ENCODE measurements at regions not wholly inside any gene's neighbourhood (a gene's known extent, or its start where the extent isn't known, plus 50 kb on each side); places are given as distances from the start of the nearest gene placed in this dataset.
"Not testable (repeated sequence)": the region's sequence is repeated elsewhere in the genome, so short reads cannot be mapped to it uniquely, and the experiment has no call there.

DNA sequence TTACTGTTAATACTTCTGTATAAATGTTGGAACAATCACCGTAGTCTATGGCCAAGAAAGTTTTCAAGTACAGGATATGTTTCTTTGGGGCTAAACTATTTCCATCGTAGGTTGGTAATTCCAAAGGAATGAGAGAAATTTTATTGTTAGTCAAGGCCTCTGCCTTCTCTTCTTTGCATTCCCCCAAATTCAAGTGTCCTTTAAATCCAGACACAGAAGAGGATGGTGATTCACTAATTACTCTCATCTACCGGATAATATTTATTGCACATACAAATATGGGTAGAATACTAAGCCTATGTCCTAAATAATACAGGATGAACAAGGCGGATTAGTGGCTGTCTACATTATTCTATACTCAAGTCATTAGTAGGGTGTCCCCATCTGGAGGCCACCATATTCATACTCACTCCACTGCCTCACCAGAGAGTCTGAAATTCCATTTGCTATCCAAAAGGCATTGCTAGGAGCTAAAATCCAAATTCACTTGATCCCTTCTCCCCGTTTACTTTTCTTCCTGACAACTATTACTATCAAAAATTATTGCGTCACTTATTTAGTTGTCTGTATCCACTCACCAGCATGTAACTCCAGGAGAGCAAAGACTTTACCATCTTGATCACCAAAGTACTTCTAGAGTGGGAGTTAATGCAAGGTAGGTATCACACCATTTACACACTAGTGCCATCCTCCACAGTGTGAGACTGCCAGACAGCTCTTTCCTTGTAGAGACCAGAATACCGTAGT, 82.4 kb upstream of the SGCG start:
- DNase-seq = no peak
- Mint-ChIP-seq H3K4me1 (no peaks in the 10 kb centered on the region), H3K27me3 (peaks cover 24% of the 10 kb centered on the region), H3K4me3 (no peak overlapping the region), H3K36me3 (ENCODE audit: low read depth) (no peaks in the 10 kb centered on the region), H3K27ac (no peak overlapping the region)
- no peaks in the 10 kb centered on the region for H3K9me3 ChIP-seq (ENCODE audit: control insufficient read depth, low read length, poor library complexity, severe bottlenecking)
- no peak for ATAC-seq

- H3K9me3 ChIP-seq (ENCODE audit: control insufficient read depth, low read length, poor library complexity, severe bottlenecking) = no peaks in the 10 kb centered on the region
- no peaks in the 10 kb centered on the region for H3K36me3 Mint-ChIP-seq (ENCODE audit: low read depth)
- peaks cover 24% of the 10 kb centered on the region for H3K27me3 Mint-ChIP-seq
- no peak overlapping the region for H3K4me3 Mint-ChIP-seq
- ATAC-seq (no peak), DNase-seq (no peak)
- no peaks in the 10 kb centered on the region for H3K4me1 Mint-ChIP-seq
- no peak overlapping the region for H3K27ac Mint-ChIP-seq
Observed at GRCh38 chr13:23105051-23105450, 75.7 kb upstream of the SGCG start.

GRCh38 chr13:23107665-23108064, 73.1 kb upstream of the SGCG start:
- no peaks in the 10 kb centered on the region for H3K4me1 Mint-ChIP-seq
- no peak overlapping the region for H3K27ac Mint-ChIP-seq
- ATAC-seq = no peak
- no peak overlapping the region for H3K4me3 Mint-ChIP-seq
- H3K27me3 Mint-ChIP-seq = peaks cover 24% of the 10 kb centered on the region
- no peak for DNase-seq
- H3K36me3 Mint-ChIP-seq (ENCODE audit: low read depth) = no peaks in the 10 kb centered on the region
- no peaks in the 10 kb centered on the region for H3K9me3 ChIP-seq (ENCODE audit: control insufficient read depth, low read length, poor library complexity, severe bottlenecking)

- DNase-seq = no peak
- no peak overlapping the region for H3K4me3 Mint-ChIP-seq
- ATAC-seq = no peak
- no peak overlapping the region for H3K27ac Mint-ChIP-seq
- H3K36me3 Mint-ChIP-seq (ENCODE audit: low read depth) = no peaks in the 10 kb centered on the region
- peaks cover 11% of the 10 kb centered on the region for H3K27me3 Mint-ChIP-seq
- H3K9me3 ChIP-seq (ENCODE audit: control insufficient read depth, low read length, poor library complexity, severe bottlenecking) = no peaks in the 10 kb centered on the region
- no peaks in the 10 kb centered on the region for H3K4me1 Mint-ChIP-seq
Observed at GRCh38 chr13:23119131-23119530, 61.6 kb upstream of the SGCG start.

- not testable (repeated sequence) for H3K36me3 Mint-ChIP-seq (ENCODE audit: low read depth); H3K4me1 Mint-ChIP-seq; H3K9me3 ChIP-seq (ENCODE audit: control insufficient read depth, low read length, poor library complexity, severe bottlenecking); DNase-seq; H3K4me3 Mint-ChIP-seq; ATAC-seq; H3K27ac Mint-ChIP-seq
- peaks cover 12% of the 10 kb centered on the region for H3K27me3 Mint-ChIP-seq
Observed at GRCh38 chr13:23127540-23127939, 53.2 kb upstream of the SGCG start.

GRCh38 chr13:23129331-23129730, 51.4 kb upstream of the SGCG start:
- ATAC-seq (no peak), DNase-seq (no peak)
- Mint-ChIP-seq H3K27me3 (peaks cover 11% of the 10 kb centered on the region), H3K36me3 (ENCODE audit: low read depth) (no peaks in the 10 kb centered on the region), H3K4me3 (no peak overlapping the region), H3K27ac (no peak overlapping the region), H3K4me1 (peaks cover 2% of the 10 kb centered on the region)
- no peaks in the 10 kb centered on the region for H3K9me3 ChIP-seq (ENCODE audit: control insufficient read depth, low read length, poor library complexity, severe bottlenecking)
